H9 (cell line): ENCODE measurements at regions not wholly inside any gene's neighbourhood (a gene's known extent, or its start where the extent isn't known, plus 50 kb on each side); places are given as distances from the start of the nearest gene placed in this dataset.

Experiments
- DNase-seq: peaks from one replicate; pipeline ENCODE4 v3.0.0-alpha.2; 2017
- H2AFZ ChIP-seq: one replicate; pipeline ENCODE4 v1.6.1; 2013; ENCODE audit warnings: mild to moderate bottlenecking, low read length, control low read depth, moderate library complexity
- H2AK5ac ChIP-seq: 2 replicates; pipeline ENCODE4 v1.6.1; 2013; ENCODE audit warnings: low read length, control low read depth, mixed read lengths; ENCODE audit not compliant: insufficient read length
- H2BK120ac ChIP-seq: one replicate; pipeline ENCODE4 v1.6.1; 2013; ENCODE audit warnings: low read depth, mild to moderate bottlenecking, low read length, control low read depth, inconsistent platforms; ENCODE audit not compliant: poor library complexity, severe bottlenecking
- H2BK12ac ChIP-seq: 2 replicates; pipeline ENCODE4 v1.6.1; 2013; ENCODE audit warnings: low read length, control low read depth, mixed read lengths, low read depth; ENCODE audit not compliant: insufficient read length
- H2BK15ac ChIP-seq: 2 replicates; pipeline ENCODE4 v1.6.1; 2013; ENCODE audit warnings: low read depth, low read length, control low read depth
- H2BK20ac ChIP-seq: one replicate; pipeline ENCODE4 v1.6.1; 2013; ENCODE audit warnings: low read depth, mild to moderate bottlenecking, low read length, control low read depth, inconsistent platforms; ENCODE audit not compliant: poor library complexity, severe bottlenecking
- H2BK5ac ChIP-seq: 2 replicates; pipeline ENCODE4 v1.6.1; 2013; ENCODE audit warnings: low read length, control low read depth, mixed read lengths; ENCODE audit not compliant: insufficient read length
- H3K14ac ChIP-seq: 2 replicates; pipeline ENCODE4 v1.6.1; 2013; ENCODE audit warnings: low read length, control low read depth; ENCODE audit not compliant: insufficient read depth
- H3K18ac ChIP-seq: 2 replicates; pipeline ENCODE4 v1.6.1; 2013; ENCODE audit warnings: low read depth, mild to moderate bottlenecking, mixed read lengths, low read length, control low read depth; ENCODE audit not compliant: insufficient read length
- H3K23ac ChIP-seq: 2 replicates; pipeline ENCODE4 v1.6.1; 2013; ENCODE audit warnings: low read length, control low read depth, mixed read lengths, low read depth; ENCODE audit not compliant: insufficient read length
- H3K23me2 ChIP-seq: 2 replicates; pipeline ENCODE4 v1.6.1; 2013; ENCODE audit warnings: low read depth, mild to moderate bottlenecking, mixed read lengths, low read length, control low read depth; ENCODE audit not compliant: insufficient read length, poor library complexity, severe bottlenecking
- H3K27ac ChIP-seq: 2 replicates; pipeline ENCODE4 v1.5.1; 2013; ENCODE audit warnings: low read length, control low read depth, mixed read lengths, low read depth; ENCODE audit not compliant: insufficient read length
- H3K27me3 ChIP-seq: 2 replicates; pipeline ENCODE4 v1.6.1; 2013; ENCODE audit warnings: low read length, control low read depth, inconsistent platforms; ENCODE audit not compliant: insufficient read depth
- H3K4ac ChIP-seq: 2 replicates; pipeline ENCODE4 v1.6.1; 2013; ENCODE audit warnings: low read depth, mild to moderate bottlenecking, control low read depth, inconsistent platforms, low read length, moderate library complexity
- H3K4me1 ChIP-seq: 2 replicates; pipeline ENCODE4 v1.6.1; 2013; ENCODE audit warnings: low read length, control low read depth, inconsistent platforms; ENCODE audit not compliant: insufficient read depth
- H3K4me2 ChIP-seq: 2 replicates; pipeline ENCODE4 v1.6.1; 2013; ENCODE audit warnings: low read length, control low read depth, mixed read lengths; ENCODE audit not compliant: insufficient read length, insufficient read depth
- H3K56ac ChIP-seq: 2 replicates; pipeline ENCODE4 v1.6.1; 2013; ENCODE audit warnings: low read depth, mild to moderate bottlenecking, mixed read lengths, low read length, control low read depth; ENCODE audit not compliant: insufficient read length
- H3K79me1 ChIP-seq: 2 replicates; pipeline ENCODE4 v1.6.1; 2013; ENCODE audit warnings: low read depth, mild to moderate bottlenecking, moderate library complexity, low read length, control low read depth, inconsistent platforms; ENCODE audit not compliant: insufficient read depth, poor library complexity, severe bottlenecking
- H3K79me2 ChIP-seq: 2 replicates; pipeline ENCODE4 v1.6.1; 2013; ENCODE audit warnings: low read length, control low read depth, inconsistent platforms; ENCODE audit not compliant: insufficient read depth
- H3K9ac ChIP-seq: 2 replicates; pipeline ENCODE4 v1.6.1; 2013; ENCODE audit warnings: low read length, control low read depth, mixed read lengths; ENCODE audit not compliant: insufficient read length; ENCODE audit errors: extremely low read depth
- H3K9me3 ChIP-seq: one replicate; pipeline ENCODE4 v1.6.1; 2013; ENCODE audit warnings: low read depth, low read length, inconsistent platforms; ENCODE audit not compliant: control insufficient read depth
- H3T11ph ChIP-seq: one replicate; pipeline ENCODE4 v1.6.1; 2013; ENCODE audit warnings: mild to moderate bottlenecking, low read length, control low read depth, inconsistent platforms
- H4K20me1 ChIP-seq: one replicate; pipeline ENCODE4 v1.6.1; 2013; ENCODE audit not compliant: control insufficient read depth, insufficient read length, insufficient read depth
- H4K5ac ChIP-seq: 2 replicates; pipeline ENCODE4 v1.6.1; 2013; ENCODE audit warnings: low read depth, mild to moderate bottlenecking, mixed read lengths, low read length, control low read depth; ENCODE audit not compliant: insufficient read length
- H4K8ac ChIP-seq: replicated peaks from 2 replicates; pipeline ENCODE4 v1.6.1; 2013; ENCODE audit warnings: low read length, control low read depth, mixed read lengths, low read depth; ENCODE audit not compliant: insufficient read length
- H4K91ac ChIP-seq: 2 replicates; pipeline ENCODE4 v1.6.1; 2013; ENCODE audit warnings: low read depth, mild to moderate bottlenecking, moderate library complexity, mixed read lengths, low read length, control low read depth; ENCODE audit not compliant: insufficient read length
- H3K27ac Mint-ChIP-seq, 3 experiments: 2 replicates in 2 of 3; 3 replicates in 1 of 3; pipeline ENCODE4 v1.8.0; 2020 to 2021; ENCODE audit warnings: mixed read lengths in 3 of 3, mild to moderate bottlenecking in 1 of 3, moderate library complexity in 1 of 3
- H3K27me3 Mint-ChIP-seq: 2 replicates; pipeline ENCODE4 v1.8.0; 2021; ENCODE audit warnings: low read depth, mild to moderate bottlenecking, moderate library complexity, mixed read lengths
- H3K36me3 Mint-ChIP-seq, 3 experiments: 2 replicates in 2 of 3; 3 replicates in 1 of 3; pipeline ENCODE4 v1.8.0; 2020 to 2021; ENCODE audit warnings: low read depth in 3 of 3, mixed read lengths in 3 of 3; ENCODE audit not compliant: insufficient read depth in 1 of 3
- H3K4me1 Mint-ChIP-seq, 2 experiments: 2 replicates each; pipeline ENCODE4 v1.8.0; 2020; ENCODE audit warnings: mixed read lengths in 2 of 2
- H3K4me3 Mint-ChIP-seq, 2 experiments: 2 replicates in 1 of 2; 3 replicates in 1 of 2; pipeline ENCODE4 v1.8.0; 2020 to 2021; ENCODE audit warnings: mild to moderate bottlenecking in 2 of 2, mixed read lengths in 2 of 2, moderate library complexity in 1 of 2
- H3K9me3 Mint-ChIP-seq, 2 experiments: 2 replicates in 1 of 2; 3 replicates in 1 of 2; pipeline ENCODE4 v1.8.0; 2020; ENCODE audit warnings: mild to moderate bottlenecking in 2 of 2, mixed read lengths in 2 of 2, moderate library complexity in 1 of 2
- CTCF ChIP-seq: fragments of 200-600 bp; sonication (generic); conservative IDR thresholded peaks from 3 replicates; pipeline ENCODE4 v1.8.0; 2021; ENCODE audit warnings: antibody characterized with exemption, mild to moderate bottlenecking
- WGBS: extraction: QIAGEN DNeasy Blood & Tissue Kit; methylation state at CpG from one replicate; pipeline ENCODE4 v1.1.7; 2013; ENCODE audit warnings: missing lambda C conversion rate, low lambda C conversion rate, mixed read lengths; ENCODE audit not compliant: insufficient read length; ENCODE audit errors: extremely low coverage; 5-methylcytosine and 5-hydroxymethylcytosine counted together

DNA sequence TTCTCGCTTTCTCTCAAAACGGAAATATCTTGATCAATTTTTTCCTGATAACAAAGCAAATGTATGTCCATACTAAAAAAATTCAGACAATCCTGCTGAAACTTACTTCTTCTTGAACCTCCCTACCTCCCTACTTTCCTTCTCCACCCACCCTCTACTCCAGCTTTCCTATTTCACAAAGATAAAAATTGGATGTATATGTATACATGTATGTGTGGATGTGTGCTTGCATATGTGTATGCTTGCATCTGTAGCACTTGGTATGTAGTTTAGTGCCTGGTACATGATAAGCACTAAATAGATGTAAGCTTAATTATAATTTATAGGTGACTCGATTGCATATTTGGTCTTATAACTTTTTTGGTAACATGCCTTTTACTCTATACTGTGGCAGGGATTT is 167.5 kb upstream of the ITGA4 start:
- Histone ChIP-seq H2BK5ac (no peak overlapping the region), H2BK12ac (no peak overlapping the region), H3K23me2 (no peaks in the 10 kb centered on the region), H3K18ac (no peak overlapping the region), H2AFZ (no peak overlapping the region), H2AK5ac (no peak overlapping the region), H2BK15ac (no peak overlapping the region), H3K9ac (no peak overlapping the region), H3K27me3 (no peaks in the 10 kb centered on the region), H3K4me2 (no peak overlapping the region), H4K8ac (no peak overlapping the region), H4K91ac (no peak overlapping the region), H3K56ac (no peak overlapping the region), H3K79me1 (no peaks in the 10 kb centered on the region), H3K79me2 (no peaks in the 10 kb centered on the region), H3K14ac (no peak overlapping the region), H3K9me3 (no peaks in the 10 kb centered on the region), H4K5ac (no peak overlapping the region), H4K20me1 (no peaks in the 10 kb centered on the region), H3T11ph (no peak overlapping the region), H3K4me1 (no peaks in the 10 kb centered on the region), H2BK20ac (no peak overlapping the region), H2BK120ac (no peak overlapping the region), H3K23ac (no peak overlapping the region), H3K27ac (no peak overlapping the region), H3K4ac (no peak overlapping the region)
- no peaks in the 10 kb centered on the region for H3K9me3 Mint-ChIP-seq
- no peak for TF ChIP-seq CTCF
- no CpG with 5 or more reads among the region's 3 CpGs for WGBS
- H3K36me3 Mint-ChIP-seq = no peaks in the 10 kb centered on the region
- H3K4me1 Mint-ChIP-seq = no peaks in the 10 kb centered on the region
- H3K27ac Mint-ChIP-seq = no peak overlapping the region
- no peak overlapping the region for H3K4me3 Mint-ChIP-seq
- H3K27me3 Mint-ChIP-seq = no peaks in the 10 kb centered on the region
- DNase-seq = no peak
